ENCODE measurements at regions not wholly inside any gene's neighbourhood (a gene's known extent, or its start where the extent isn't known, plus 50 kb on each side); places are given as distances from the start of the nearest gene placed in this dataset.

DNA sequence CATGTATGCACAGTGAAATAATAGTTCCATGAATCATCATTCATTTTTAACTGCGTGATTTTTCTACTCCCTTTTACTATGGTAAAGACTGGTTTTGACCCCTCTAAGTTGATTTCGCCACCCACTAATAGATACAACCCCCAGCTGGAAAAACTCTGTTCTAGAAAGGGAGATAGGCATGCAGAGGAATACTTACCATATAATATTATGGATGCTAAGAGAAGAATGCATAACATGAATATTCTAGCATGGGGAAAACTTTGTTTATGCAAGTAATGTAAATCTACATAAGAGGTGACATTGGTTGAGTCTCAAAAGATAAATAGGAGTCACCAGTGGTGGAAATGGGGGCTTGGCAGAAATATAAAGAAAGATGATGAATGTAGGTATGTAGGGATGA is 97.3 kb upstream of the MBL2 start:
- Mint-ChIP-seq H3K36me3 (ENCODE audit: low read depth) (no peaks in the 10 kb centered on the region), H3K4me1 (ENCODE audit: low read depth) (no peaks in the 10 kb centered on the region), H3K9me3 (no peaks in the 10 kb centered on the region), H3K27ac (no peak overlapping the region), H3K4me3 (no peak overlapping the region), H3K27me3 (ENCODE audit: low read depth) (no peaks in the 10 kb centered on the region)

DNA sequence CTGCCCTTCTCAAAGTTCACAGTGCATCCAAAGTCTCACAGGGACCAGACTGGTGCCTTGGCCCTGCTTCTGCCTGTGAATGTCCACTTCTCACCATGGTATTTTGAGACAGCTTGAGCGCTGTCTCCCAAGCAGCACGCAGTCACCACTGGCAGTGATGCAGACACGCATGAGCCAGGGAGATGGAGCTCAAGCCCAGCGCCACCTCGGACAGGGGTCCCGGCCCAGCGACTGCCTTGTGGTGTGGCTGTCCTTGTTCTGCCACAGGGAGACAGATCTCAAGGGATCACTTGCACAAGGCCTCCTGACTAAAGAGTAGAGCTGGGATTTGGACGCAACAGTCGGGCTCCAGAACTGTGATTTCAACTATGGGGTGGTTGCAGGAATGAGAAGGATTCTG is 92.6 kb upstream of the MBL2 start:
- H3K4me1 Mint-ChIP-seq (ENCODE audit: low read depth), result no peaks in the 10 kb centered on the region
- no peaks in the 10 kb centered on the region for H3K36me3 Mint-ChIP-seq (ENCODE audit: low read depth)
- no peaks in the 10 kb centered on the region for H3K27me3 Mint-ChIP-seq (ENCODE audit: low read depth)
- no peak overlapping the region for H3K27ac Mint-ChIP-seq
- H3K9me3 Mint-ChIP-seq, result no peaks in the 10 kb centered on the region
- no peak overlapping the region for H3K4me3 Mint-ChIP-seq

DNA sequence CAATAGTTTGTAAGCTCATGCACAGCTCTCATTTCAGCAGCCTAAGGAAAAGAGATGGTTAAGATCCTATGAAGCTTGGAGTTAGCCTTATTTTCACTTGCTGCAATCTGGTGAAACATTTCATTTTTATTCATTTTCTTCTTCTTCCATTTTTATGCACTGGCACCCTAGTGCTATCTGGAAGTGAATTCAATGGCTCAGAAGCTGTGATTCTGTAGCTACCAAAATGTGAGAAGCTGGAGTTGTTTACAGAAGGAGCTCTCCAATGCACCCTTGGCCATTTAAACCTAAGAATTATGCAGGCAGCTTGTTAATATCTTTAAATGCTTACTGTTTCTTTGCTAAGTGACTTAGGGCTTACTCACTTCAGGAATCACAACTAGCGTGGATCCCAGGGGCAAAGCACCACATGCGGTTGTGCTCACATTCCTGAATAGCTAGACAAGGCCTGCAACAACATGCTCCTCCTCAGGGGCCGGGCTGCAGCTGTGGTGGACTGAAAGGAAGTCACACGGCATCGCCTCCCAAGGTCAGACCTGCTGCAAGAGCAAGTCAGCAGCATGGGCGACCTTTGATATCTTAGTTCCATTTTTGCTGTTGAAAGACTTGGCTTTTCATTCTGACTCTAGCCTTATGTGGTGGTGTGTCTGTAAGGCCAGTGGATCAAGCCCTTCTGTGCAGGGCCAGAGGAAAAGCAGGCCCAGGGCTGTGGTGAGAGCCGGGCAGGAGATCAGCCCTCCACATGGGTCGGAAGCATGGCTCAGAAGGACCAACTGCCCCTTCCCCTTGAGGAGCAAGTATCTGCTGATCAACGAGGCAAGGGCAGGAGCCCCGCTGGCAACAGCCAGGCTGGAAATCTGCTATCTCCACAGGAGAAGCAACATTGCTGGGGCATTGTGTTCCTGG is 91.9 kb upstream of the MBL2 start:
- Mint-ChIP-seq H3K27me3 (ENCODE audit: low read depth) (no peaks in the 10 kb centered on the region), H3K4me3 (no peak overlapping the region), H3K9me3 (no peaks in the 10 kb centered on the region), H3K4me1 (ENCODE audit: low read depth) (no peaks in the 10 kb centered on the region), H3K27ac (no peak overlapping the region), H3K36me3 (ENCODE audit: low read depth) (no peaks in the 10 kb centered on the region)

DNA sequence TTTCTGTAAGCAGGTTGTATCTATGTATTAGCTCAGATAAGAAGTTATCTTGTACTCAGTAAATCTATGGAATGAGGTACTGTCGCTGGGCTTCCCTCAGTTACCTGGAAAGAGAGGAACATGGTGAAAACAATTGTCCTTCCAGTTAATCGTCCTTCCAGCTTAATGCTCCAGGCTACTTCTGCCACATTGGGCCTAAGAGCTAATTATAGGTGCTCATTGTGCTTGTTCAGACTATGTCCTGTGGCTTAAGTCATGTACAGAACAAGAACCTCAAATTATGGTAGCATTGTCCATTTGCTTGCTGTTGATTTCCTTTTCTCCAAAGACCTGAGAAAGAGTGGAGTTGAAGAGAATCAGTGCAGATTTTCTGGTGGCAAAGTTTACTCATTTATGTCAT is 86.1 kb upstream of the MBL2 start:
- Mint-ChIP-seq H3K9me3 (peaks cover 2% of the 10 kb centered on the region), H3K36me3 (ENCODE audit: low read depth) (no peaks in the 10 kb centered on the region), H3K27ac (no peak overlapping the region), H3K27me3 (ENCODE audit: low read depth) (no peaks in the 10 kb centered on the region), H3K4me3 (no peak overlapping the region), H3K4me1 (ENCODE audit: low read depth) (no peaks in the 10 kb centered on the region)

DNA sequence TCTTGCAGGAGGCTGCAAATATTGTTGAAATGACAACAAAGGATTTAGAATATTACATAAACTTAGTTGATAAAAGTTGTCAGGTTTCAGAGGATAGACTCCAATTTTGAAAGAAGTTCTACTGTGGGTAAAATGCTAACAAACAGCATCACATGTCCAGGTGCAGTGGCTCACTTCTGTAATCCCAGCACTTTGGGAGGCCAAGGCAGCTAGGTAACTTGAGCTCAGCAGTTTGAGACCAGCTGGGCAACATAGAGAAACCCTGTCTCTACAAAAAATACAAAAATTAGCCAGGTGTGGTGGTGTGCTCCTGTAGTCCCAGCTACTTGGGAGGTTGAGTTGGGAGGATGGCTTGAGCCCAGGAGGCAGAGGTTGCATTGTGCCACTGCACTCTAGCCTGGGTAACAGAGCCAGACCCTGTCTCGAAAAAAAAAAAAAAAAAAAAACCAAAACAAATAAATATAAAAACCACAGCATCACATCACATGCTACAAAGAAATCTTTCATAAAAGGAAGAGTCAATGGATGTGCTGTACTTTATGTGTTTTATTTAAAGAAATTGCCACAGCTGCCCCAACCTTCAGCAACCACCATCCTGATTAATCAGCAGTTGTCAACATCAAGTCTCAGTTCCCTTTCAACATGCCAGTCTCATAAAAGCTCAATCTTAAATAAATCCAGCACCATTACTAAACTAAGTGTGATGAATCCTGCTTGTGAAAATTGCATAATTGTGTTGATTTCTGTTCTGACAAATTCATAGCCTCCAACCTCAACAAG is 83.2 kb upstream of the MBL2 start:
- H3K36me3 Mint-ChIP-seq (ENCODE audit: low read depth), result no peaks in the 10 kb centered on the region
- no peaks in the 10 kb centered on the region for H3K27me3 Mint-ChIP-seq (ENCODE audit: low read depth)
- H3K4me3 Mint-ChIP-seq, result no peak overlapping the region
- H3K4me1 Mint-ChIP-seq (ENCODE audit: low read depth), result no peaks in the 10 kb centered on the region
- no peak overlapping the region for H3K27ac Mint-ChIP-seq
- H3K9me3 Mint-ChIP-seq, result peaks cover 5% of the 10 kb centered on the region

DNA sequence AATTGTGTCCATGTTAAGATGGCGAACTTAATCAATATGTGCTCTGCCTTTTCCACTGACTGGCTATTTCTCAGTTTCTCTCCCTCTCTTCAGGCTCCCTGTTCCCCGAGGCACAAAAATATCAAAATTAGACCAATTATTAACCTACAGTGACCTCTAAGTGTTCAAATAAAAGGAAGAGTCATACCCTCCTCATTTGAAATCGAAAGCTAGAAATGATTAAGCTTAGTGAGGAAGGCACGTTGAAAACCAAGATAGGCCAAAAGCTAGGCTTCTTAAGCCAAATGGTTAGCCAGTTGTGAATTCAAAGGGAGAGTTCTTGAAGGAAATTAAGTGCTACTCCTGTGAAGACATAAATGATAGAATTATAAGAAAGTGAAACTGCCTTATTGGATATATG is 81.1 kb upstream of the MBL2 start:
- H3K4me1 Mint-ChIP-seq (ENCODE audit: low read depth), result no peaks in the 10 kb centered on the region
- no peaks in the 10 kb centered on the region for H3K36me3 Mint-ChIP-seq (ENCODE audit: low read depth)
- H3K9me3 Mint-ChIP-seq, result peaks cover 9% of the 10 kb centered on the region
- no peaks in the 10 kb centered on the region for H3K27me3 Mint-ChIP-seq (ENCODE audit: low read depth)
- no peak overlapping the region for H3K4me3 Mint-ChIP-seq
- no peak overlapping the region for H3K27ac Mint-ChIP-seq

DNA sequence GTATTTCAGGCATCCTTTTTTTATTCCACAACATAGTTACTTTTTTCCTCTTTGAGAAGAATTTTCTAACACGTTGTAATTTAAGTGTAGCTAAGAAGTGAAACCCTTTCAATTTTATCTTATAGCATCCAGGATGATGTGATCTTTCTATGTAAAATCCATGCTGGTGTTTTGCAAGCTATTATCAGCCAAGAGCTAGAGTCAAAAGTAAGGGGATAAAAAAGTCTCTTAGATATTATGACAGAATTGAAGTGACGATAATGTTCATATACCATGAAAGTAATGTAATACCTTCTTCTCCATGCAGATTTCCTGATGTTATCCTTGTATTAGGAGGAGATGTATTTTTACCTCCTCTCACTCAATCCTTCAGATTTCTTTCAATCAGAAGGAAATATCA is 64.2 kb upstream of the MBL2 start:
- Mint-ChIP-seq H3K4me1 (ENCODE audit: low read depth) (no peaks in the 10 kb centered on the region), H3K9me3 (peaks cover 29% of the 10 kb centered on the region), H3K4me3 (no peak overlapping the region), H3K27ac (no peak overlapping the region), H3K27me3 (ENCODE audit: low read depth) (no peaks in the 10 kb centered on the region), H3K36me3 (ENCODE audit: low read depth) (no peaks in the 10 kb centered on the region)

Measured in T-helper 1 cell treated with Interleukin-12 subunit alpha and Interleukin-12 subunit beta and Interleukin-4 antibody, amounts not matched to agents 30 μg/mL and 1 μg/mL, for 36 hours (primary cell).